RWPE1 (cell line): ENCODE measurements at regions not wholly inside any gene's neighbourhood (a gene's known extent, or its start where the extent isn't known, plus 50 kb on each side); places are given as distances from the start of the nearest gene placed in this dataset.

ENCODE experiments used
- CTCF ChIA-PET: fragments of 350-600 bp; sonication (Branson Sonifier 250); formaldehyde crosslinking; extraction: SDS; loops from one replicate; lab custom pipeline; 2021; lab: Yijun Ruan, JAX
- POLR2A ChIA-PET: fragments of 400-600 bp; formaldehyde crosslinking; extraction: SDS; loops from one replicate; lab custom pipeline; 2020; ENCODE audit warnings: antibody characterized with exemption; ENCODE audit not compliant: low non-redundant PET; lab: Yijun Ruan, JAX
- DNase-seq: peaks from one replicate; pipeline ENCODE4 v3.0.0; 2012; ENCODE audit warnings: low spot score
- H3K27ac ChIP-seq: fragments of 450-650 bp; 2 replicates; pipeline ENCODE4 v1.5.1; 2017
- TF ChIP-seq, protein P1 (sequence below): fragments of 450-650 bp; conservative IDR thresholded peaks from 2 replicates; pipeline ENCODE4 v1.5.1; 2017; ENCODE audit warnings: low read depth, mild to moderate bottlenecking

- CTCF ChIA-PET = no interaction called here
- no peak overlapping the region for H3K27ac ChIP-seq
- TF ChIP-seq, protein P1, sequence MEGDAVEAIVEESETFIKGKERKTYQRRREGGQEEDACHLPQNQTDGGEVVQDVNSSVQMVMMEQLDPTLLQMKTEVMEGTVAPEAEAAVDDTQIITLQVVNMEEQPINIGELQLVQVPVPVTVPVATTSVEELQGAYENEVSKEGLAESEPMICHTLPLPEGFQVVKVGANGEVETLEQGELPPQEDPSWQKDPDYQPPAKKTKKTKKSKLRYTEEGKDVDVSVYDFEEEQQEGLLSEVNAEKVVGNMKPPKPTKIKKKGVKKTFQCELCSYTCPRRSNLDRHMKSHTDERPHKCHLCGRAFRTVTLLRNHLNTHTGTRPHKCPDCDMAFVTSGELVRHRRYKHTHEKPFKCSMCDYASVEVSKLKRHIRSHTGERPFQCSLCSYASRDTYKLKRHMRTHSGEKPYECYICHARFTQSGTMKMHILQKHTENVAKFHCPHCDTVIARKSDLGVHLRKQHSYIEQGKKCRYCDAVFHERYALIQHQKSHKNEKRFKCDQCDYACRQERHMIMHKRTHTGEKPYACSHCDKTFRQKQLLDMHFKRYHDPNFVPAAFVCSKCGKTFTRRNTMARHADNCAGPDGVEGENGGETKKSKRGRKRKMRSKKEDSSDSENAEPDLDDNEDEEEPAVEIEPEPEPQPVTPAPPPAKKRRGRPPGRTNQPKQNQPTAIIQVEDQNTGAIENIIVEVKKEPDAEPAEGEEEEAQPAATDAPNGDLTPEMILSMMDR = no peak
- no peak for DNase-seq
- POLR2A ChIA-PET = no interaction called here
These were observed 868.0 kb downstream of the METTL15 start for GRCh38 chr11:28976012-28976800.

DNA sequence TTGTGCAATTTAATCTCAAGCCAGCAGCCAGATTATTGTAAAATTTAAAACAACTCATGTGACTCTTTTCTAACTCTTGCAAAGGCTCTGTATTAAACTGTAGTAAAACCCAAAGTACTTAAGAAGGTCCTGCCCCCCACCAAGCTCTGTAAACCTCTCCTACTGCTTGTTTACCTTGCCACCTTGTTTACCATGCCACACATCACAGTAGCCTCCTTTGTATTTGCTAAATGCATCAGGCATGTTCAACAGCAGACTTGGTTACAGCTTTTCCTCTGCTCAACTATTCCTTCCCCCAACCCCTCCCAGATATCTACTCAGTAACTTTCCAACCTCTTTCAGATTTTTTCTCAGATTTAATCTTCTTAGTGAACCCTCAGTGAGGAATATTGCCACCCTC is 861.6 kb downstream of the METTL15 start:
- H3K27ac ChIP-seq = no peak overlapping the region
- TF ChIP-seq, protein P1 = no peak
- CTCF ChIA-PET = no interaction called here
- POLR2A ChIA-PET = no interaction called here
- DNase-seq = no peak

GRCh38 chr11:28966951-28967350 is 858.8 kb downstream of the METTL15 start:
- POLR2A ChIA-PET = no interaction called here
- no peak for DNase-seq
- CTCF ChIA-PET = no interaction called here
- H3K27ac ChIP-seq = no peak overlapping the region
- TF ChIP-seq, protein P1 = no peak

DNA sequence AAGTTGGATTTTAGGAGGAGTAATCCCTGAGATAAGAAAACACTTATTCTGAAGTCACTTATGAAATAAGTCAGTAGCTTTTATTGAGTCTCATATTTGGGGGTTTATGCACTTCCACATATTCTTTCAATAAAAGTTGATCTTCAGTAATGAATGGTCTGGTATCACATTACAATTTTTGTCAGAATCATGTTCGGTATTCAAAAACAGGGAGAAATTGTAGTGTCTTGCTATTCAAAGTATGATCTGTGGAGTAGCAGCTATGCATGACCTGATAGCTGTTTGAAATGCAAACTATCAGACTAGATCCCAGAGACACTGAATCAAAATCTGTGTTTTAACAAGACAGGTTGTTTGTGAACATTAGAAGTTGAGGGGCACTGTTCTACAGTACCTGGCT is 857.6 kb downstream of the METTL15 start:
- H3K27ac ChIP-seq = no peak overlapping the region
- DNase-seq = no peak
- ChIA-PET CTCF (no interaction called here), POLR2A (no interaction called here)
- TF ChIP-seq, protein P1 = no peak

GRCh38 chr11:28964811-28965210 is 856.6 kb downstream of the METTL15 start:
- CTCF ChIA-PET = interaction anchor here (0.6 kb wide), 1 partner anchor 752 kb away, joined by 3 read pairs; no protein-coding TSS in a partner anchor
- POLR2A ChIA-PET = no interaction called here

GRCh38 chr11:28963187-28963586 is 855.0 kb downstream of the METTL15 start:
- TF ChIP-seq, protein P1 = no peak
- no peak overlapping the region for H3K27ac ChIP-seq
- ChIA-PET POLR2A (no interaction called here), CTCF (no interaction called here)
- DNase-seq = peak; percentile 24

More at GRCh38 chr11:28964811-28965210, 856.6 kb downstream of the METTL15 start:
- no peak for DNase-seq
- TF ChIP-seq, protein P1 = no peak
- no peak overlapping the region for H3K27ac ChIP-seq
